Sciatic nerve (tissue), 2 donors: ENCODE measurements at regions not wholly inside any gene's neighbourhood (a gene's known extent, or its start where the extent isn't known, plus 50 kb on each side); places are given as distances from the start of the nearest gene placed in this dataset.
"Not testable (repeated sequence)": the region's sequence is repeated elsewhere in the genome, so short reads cannot be mapped to it uniquely, and the experiment has no call there.

Experiments
- ATAC-seq: fragments of 200-7000 bp; cut with Tn5 transposase; one replicate; pipeline ENCODE4 v1.9.1; 2020; ENCODE audit warnings: mild to moderate bottlenecking, moderate library complexity
- DNase-seq: peaks from one replicate; pipeline ENCODE4 v3.0.0-alpha.2; 2020; ENCODE audit warnings: low spot score
- intact Hi-C: fragments of 100-400 bp; cut with DNase I; formaldehyde crosslinking; loops from one replicate; pipeline ENCODE4 v1.14.2; 2022
- donor health status: DM: no; HTN: no; CAD: no.
- donor health status: DM: no; HTN: no; CAD: no.

GRCh38 chr6:97947841-97948240 is 664.8 kb upstream of the MMS22L start:
- intact Hi-C loops = no loop called here
- ATAC-seq (no peak), DNase-seq (no peak)

GRCh38 chr6:97958134-97958533 is 675.1 kb upstream of the MMS22L start:
- ATAC-seq (no peak), DNase-seq (no peak)
- intact Hi-C loops = no loop called here

- intact Hi-C loops = no loop called here
- ATAC-seq (no peak), DNase-seq (no peak)
Measured at GRCh38 chr6:97963193-97963592, 680.2 kb upstream of the MMS22L start.

- intact Hi-C loops = no loop called here
- DNase-seq = no peak
- no peak for ATAC-seq
Measured at GRCh38 chr6:97969065-97969464, 686.0 kb upstream of the MMS22L start.

GRCh38 chr6:97977084-97977483 is 694.1 kb upstream of the MMS22L start:
- intact Hi-C loops = no loop called here
- no peak for ATAC-seq

GRCh38 chr6:97978855-97979271 is 695.8 kb upstream of the MMS22L start:
- DNase-seq = no peak
- no peak for ATAC-seq
- intact Hi-C loops = no loop called here

More at GRCh38 chr6:97977084-97977483, 694.1 kb upstream of the MMS22L start:
- no peak for DNase-seq

GRCh38 chr6:97979285-97979684 is 696.3 kb upstream of the MMS22L start:
- intact Hi-C loops, DNase-seq, ATAC-seq: not testable (repeated sequence)

GRCh38 chr6:97989451-97989850 is 706.4 kb upstream of the MMS22L start:
- intact Hi-C loops = no loop called here
- ATAC-seq (no peak), DNase-seq (no peak)

GRCh38 chr6:97995158-97995557 is 712.1 kb upstream of the MMS22L start:
- ATAC-seq (no peak), DNase-seq (no peak)
- intact Hi-C loops = no loop called here

GRCh38 chr6:98002678-98003077 is 719.7 kb upstream of the MMS22L start:
- ATAC-seq = no peak
- no peak for DNase-seq
- intact Hi-C loops = no loop called here

GRCh38 chr6:98014442-98015201 is 731.6 kb upstream of the MMS22L start:
- no peak for DNase-seq
- intact Hi-C loops = no loop called here
- no peak for ATAC-seq

GRCh38 chr6:98016565-98016964 is 733.5 kb upstream of the MMS22L start:
- no peak for DNase-seq
- no peak for ATAC-seq
- intact Hi-C loops = no loop called here

- intact Hi-C loops = no loop called here
- ATAC-seq = no peak
- no peak for DNase-seq
Measured at GRCh38 chr6:98020222-98020621, 737.2 kb upstream of the MMS22L start.

GRCh38 chr6:98024359-98024758 is 741.3 kb upstream of the MMS22L start:
- no peak for DNase-seq
- ATAC-seq = no peak
- intact Hi-C loops = no loop called here

- intact Hi-C loops = no loop called here
- no peak for ATAC-seq
Measured at GRCh38 chr6:98027898-98028297, 744.9 kb upstream of the MMS22L start.

GRCh38 chr6:98033617-98034016 is 750.6 kb upstream of the MMS22L start:
- DNase-seq (no peak), ATAC-seq (no peak)
- intact Hi-C loops = no loop called here

More at GRCh38 chr6:98027898-98028297, 744.9 kb upstream of the MMS22L start:
- no peak for DNase-seq

GRCh38 chr6:98036344-98036923 is 753.4 kb upstream of the MMS22L start:
- DNase-seq (no peak), ATAC-seq (no peak)
- intact Hi-C loops = no loop called here

- ATAC-seq (no peak), DNase-seq (no peak)
- intact Hi-C loops = no loop called here
Measured at GRCh38 chr6:98037571-98037970, 754.6 kb upstream of the MMS22L start.

GRCh38 chr6:98039443-98039842 is 756.4 kb upstream of the MMS22L start:
- intact Hi-C loops = no loop called here
- no peak for DNase-seq
- no peak for ATAC-seq

- intact Hi-C loops = no loop called here
- ATAC-seq (no peak), DNase-seq (no peak)
Measured at GRCh38 chr6:98039904-98040607, 757.0 kb upstream of the MMS22L start.
